ENCODE measurements at regions not wholly inside any gene's neighbourhood (a gene's known extent, or its start where the extent isn't known, plus 50 kb on each side); places are given as distances from the start of the nearest gene placed in this dataset.
"Not testable (repeated sequence)": the region's sequence is repeated elsewhere in the genome, so short reads cannot be mapped to it uniquely, and the experiment has no call there.

DNA sequence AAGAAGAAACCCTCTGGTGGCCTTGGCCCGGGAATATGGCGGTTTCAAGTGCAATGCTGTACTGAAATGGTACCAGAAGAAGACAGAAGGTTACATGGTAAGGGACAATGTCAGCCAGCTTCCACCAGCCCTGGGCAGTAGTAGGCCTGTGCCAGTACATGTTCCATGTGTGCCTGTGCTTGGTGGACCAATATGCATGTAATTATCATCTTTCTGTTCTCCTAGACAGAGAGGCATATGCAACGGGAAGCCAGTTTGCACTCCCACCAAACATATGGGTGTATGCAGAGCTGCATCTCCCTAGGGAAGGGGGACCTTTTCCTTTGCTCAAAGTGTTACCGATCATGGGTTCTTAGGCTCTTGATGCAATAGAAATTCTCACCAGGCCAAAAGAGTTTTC, 80.9 kb upstream of the ADORA2B start:
- H3K9me1 ChIP-seq (replicated peaks; ENCODE audit: control insufficient read depth, extremely low read depth, insufficient read depth, low read length); FAIRE-seq; H3K9ac ChIP-seq (replicated peaks; ENCODE audit: extremely low read depth, insufficient read depth, low read length); POLR2A ChIA-PET; H3K36me3 ChIP-seq (ENCODE audit: control insufficient read depth in 2 of 2, extremely low read depth in 1 of 2, insufficient read depth in 2 of 2, low read length in 2 of 2); H3K4me1 ChIP-seq (ENCODE audit: control insufficient read depth, extremely low read depth, insufficient read depth, low read length); intact Hi-C loops (cut with micrococcal nuclease); DNase-seq (ENCODE audit: low read depth, low spot score); BruUV-seq (replicated peaks); H3K27me3 ChIP-seq (ENCODE audit: control insufficient read depth in 2 of 2, insufficient read depth in 2 of 2, low read length in 2 of 2); H3K79me2 ChIP-seq (ENCODE audit: control insufficient read depth, insufficient read depth, low read length); H3K9me3 ChIP-seq (replicated peaks; ENCODE audit: control insufficient read depth, insufficient read depth, low read length); H4K20me1 ChIP-seq (replicated peaks; ENCODE audit: control insufficient read depth, extremely low read depth, insufficient read depth, low read length); dilution Hi-C loops (cut with MboI; ENCODE audit: extremely low pct_ligation_motif_present, low sequenced_read_pairs); H3K4me2 ChIP-seq (ENCODE audit: insufficient read depth, low read length); H2AFZ ChIP-seq (ENCODE audit: low read depth, low read length); H3K4me3 ChIP-seq (replicated peaks in 1 of 3; ENCODE audit: insufficient read depth in 1 of 3, low read depth in 1 of 3, low read length in 3 of 3); CTCF ChIA-PET; H3K27ac ChIP-seq (ENCODE audit: insufficient read depth, low read depth, low read length): not testable (repeated sequence)

DNA sequence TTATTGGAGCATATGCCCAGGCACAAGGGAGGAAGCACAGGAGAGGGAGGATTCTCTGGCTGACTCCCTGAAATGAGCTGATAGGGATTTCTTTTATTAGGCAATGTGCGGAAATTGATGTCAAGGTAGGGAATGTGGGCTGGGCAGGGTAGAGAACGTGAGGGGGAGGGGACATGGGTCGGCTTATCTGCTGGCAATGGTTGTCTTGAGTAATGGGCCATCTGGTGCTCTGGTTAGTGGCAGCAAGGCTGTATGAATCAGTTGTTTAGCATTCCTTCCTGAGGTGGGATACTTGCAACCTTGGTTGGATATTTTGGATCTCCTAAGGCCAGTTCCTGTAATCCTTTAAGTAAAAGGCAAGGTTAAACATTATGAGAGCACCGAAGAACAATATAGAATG, 80.5 kb upstream of the ADORA2B start:
- dilution Hi-C loops (cut with MboI; ENCODE audit: extremely low pct_ligation_motif_present, low sequenced_read_pairs); BruUV-seq (replicated peaks); FAIRE-seq: not testable (repeated sequence)

DNA sequence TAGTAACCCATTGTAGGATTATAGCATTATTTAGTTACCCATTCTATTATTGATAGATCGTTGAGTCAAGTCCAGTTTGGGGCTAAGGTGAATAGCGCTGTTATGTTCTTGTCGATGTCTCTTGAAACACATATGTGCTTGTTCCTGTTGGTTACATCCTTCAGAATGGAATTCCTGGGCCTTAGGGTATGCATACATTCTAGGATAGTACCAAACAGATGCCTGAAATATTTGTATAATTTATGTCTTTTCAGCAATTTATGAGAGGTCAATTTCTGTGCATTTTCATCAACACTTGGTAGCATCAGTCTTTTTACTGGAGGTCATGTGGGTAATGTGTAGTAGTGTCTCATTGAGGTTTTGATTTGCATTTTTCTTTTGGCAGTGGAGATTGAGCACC, 78.9 kb upstream of the ADORA2B start:
- H3K9ac ChIP-seq (replicated peaks; ENCODE audit: extremely low read depth, insufficient read depth, low read length); H3K79me2 ChIP-seq (ENCODE audit: control insufficient read depth, insufficient read depth, low read length); H3K4me1 ChIP-seq (ENCODE audit: control insufficient read depth, extremely low read depth, insufficient read depth, low read length); dilution Hi-C loops (cut with MboI; ENCODE audit: extremely low pct_ligation_motif_present, low sequenced_read_pairs); CTCF ChIA-PET; H3K27ac ChIP-seq (ENCODE audit: insufficient read depth, low read depth, low read length); H3K9me3 ChIP-seq (replicated peaks; ENCODE audit: control insufficient read depth, insufficient read depth, low read length); H3K36me3 ChIP-seq (ENCODE audit: control insufficient read depth in 2 of 2, extremely low read depth in 1 of 2, insufficient read depth in 2 of 2, low read length in 2 of 2); DNase-seq (ENCODE audit: low read depth, low spot score); H3K27me3 ChIP-seq (ENCODE audit: control insufficient read depth in 2 of 2, insufficient read depth in 2 of 2, low read length in 2 of 2); H4K20me1 ChIP-seq (replicated peaks; ENCODE audit: control insufficient read depth, extremely low read depth, insufficient read depth, low read length); H3K4me2 ChIP-seq (ENCODE audit: insufficient read depth, low read length); POLR2A ChIA-PET; BruUV-seq (replicated peaks); intact Hi-C loops (cut with micrococcal nuclease); H3K9me1 ChIP-seq (replicated peaks; ENCODE audit: control insufficient read depth, extremely low read depth, insufficient read depth, low read length); H3K4me3 ChIP-seq (replicated peaks in 1 of 3; ENCODE audit: insufficient read depth in 1 of 3, low read depth in 1 of 3, low read length in 3 of 3); H2AFZ ChIP-seq (ENCODE audit: low read depth, low read length): not testable (repeated sequence)
- FAIRE-seq, result peak; percentile 53

More for the DNA sequence above, 80.5 kb upstream of the ADORA2B start:
- H3K4me1 ChIP-seq (ENCODE audit: control insufficient read depth, extremely low read depth, insufficient read depth, low read length); intact Hi-C loops (cut with micrococcal nuclease); DNase-seq (ENCODE audit: low read depth, low spot score); H3K9ac ChIP-seq (replicated peaks; ENCODE audit: extremely low read depth, insufficient read depth, low read length); H3K4me3 ChIP-seq (replicated peaks in 1 of 3; ENCODE audit: insufficient read depth in 1 of 3, low read depth in 1 of 3, low read length in 3 of 3); CTCF ChIA-PET; H3K27ac ChIP-seq (ENCODE audit: insufficient read depth, low read depth, low read length); H2AFZ ChIP-seq (ENCODE audit: low read depth, low read length); POLR2A ChIA-PET; H3K9me1 ChIP-seq (replicated peaks; ENCODE audit: control insufficient read depth, extremely low read depth, insufficient read depth, low read length); H3K4me2 ChIP-seq (ENCODE audit: insufficient read depth, low read length); H3K27me3 ChIP-seq (ENCODE audit: control insufficient read depth in 2 of 2, insufficient read depth in 2 of 2, low read length in 2 of 2); H3K79me2 ChIP-seq (ENCODE audit: control insufficient read depth, insufficient read depth, low read length); H3K36me3 ChIP-seq (ENCODE audit: control insufficient read depth in 2 of 2, extremely low read depth in 1 of 2, insufficient read depth in 2 of 2, low read length in 2 of 2); H4K20me1 ChIP-seq (replicated peaks; ENCODE audit: control insufficient read depth, extremely low read depth, insufficient read depth, low read length); H3K9me3 ChIP-seq (replicated peaks; ENCODE audit: control insufficient read depth, insufficient read depth, low read length): not testable (repeated sequence)

DNA sequence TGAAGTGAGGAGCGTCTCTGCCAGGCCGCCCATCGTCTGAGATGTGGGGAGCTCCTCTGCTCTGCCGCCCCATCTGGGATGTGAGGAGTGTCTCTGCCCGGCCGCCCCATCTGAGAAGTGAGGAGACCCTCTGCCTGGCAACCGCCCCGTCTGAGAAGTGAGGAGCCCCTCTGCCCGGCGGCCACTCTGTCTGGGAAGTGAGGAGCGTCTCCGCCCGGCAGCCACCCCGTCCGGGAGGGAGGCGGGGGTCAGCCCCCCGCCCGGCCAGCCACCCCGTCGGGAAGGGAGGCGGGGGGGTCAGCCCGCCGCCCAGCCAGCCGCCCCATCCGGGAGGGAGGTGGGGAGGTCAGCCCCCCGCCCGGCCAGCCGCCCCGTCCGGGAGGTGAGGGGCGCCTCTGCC, 77.6 kb upstream of the ADORA2B start:
- DNase-seq (ENCODE audit: low read depth, low spot score); intact Hi-C loops (cut with micrococcal nuclease); H2AFZ ChIP-seq (ENCODE audit: low read depth, low read length); H3K9ac ChIP-seq (replicated peaks; ENCODE audit: extremely low read depth, insufficient read depth, low read length); H3K79me2 ChIP-seq (ENCODE audit: control insufficient read depth, insufficient read depth, low read length); dilution Hi-C loops (cut with MboI; ENCODE audit: extremely low pct_ligation_motif_present, low sequenced_read_pairs); H3K4me3 ChIP-seq (replicated peaks in 1 of 3; ENCODE audit: insufficient read depth in 1 of 3, low read depth in 1 of 3, low read length in 3 of 3); H3K4me1 ChIP-seq (ENCODE audit: control insufficient read depth, extremely low read depth, insufficient read depth, low read length); CTCF ChIA-PET; H4K20me1 ChIP-seq (replicated peaks; ENCODE audit: control insufficient read depth, extremely low read depth, insufficient read depth, low read length); H3K9me3 ChIP-seq (replicated peaks; ENCODE audit: control insufficient read depth, insufficient read depth, low read length); H3K9me1 ChIP-seq (replicated peaks; ENCODE audit: control insufficient read depth, extremely low read depth, insufficient read depth, low read length); FAIRE-seq; BruUV-seq (replicated peaks); POLR2A ChIA-PET; H3K4me2 ChIP-seq (ENCODE audit: insufficient read depth, low read length); H3K36me3 ChIP-seq (ENCODE audit: control insufficient read depth in 2 of 2, extremely low read depth in 1 of 2, insufficient read depth in 2 of 2, low read length in 2 of 2); H3K27me3 ChIP-seq (ENCODE audit: control insufficient read depth in 2 of 2, insufficient read depth in 2 of 2, low read length in 2 of 2); H3K27ac ChIP-seq (ENCODE audit: insufficient read depth, low read depth, low read length): not testable (repeated sequence)
